K562 (cell line): ENCODE measurements at regions not wholly inside any gene's neighbourhood (a gene's known extent, or its start where the extent isn't known, plus 50 kb on each side); places are given as distances from the start of the nearest gene placed in this dataset.

Experiments used
- ATAC-seq: fragments of 200-7000 bp; cut with Tn5 transposase; 3 replicates; pipeline ENCODE4 v1.9.1; 2020; ENCODE audit warnings: moderate library complexity
- BruUV-seq: library from RNA; stranded (reverse); fragments of 400-500 nt; replicated peaks from 2 replicates; lab custom pipeline; 2021; lab: Mats Ljungman, UMichigan
- CTCF ChIA-PET: fragments of 300-600 bp; formaldehyde crosslinking; extraction: SDS; loops from one replicate; lab custom pipeline; 2021; ENCODE audit warnings: low intra/inter-chr PET ratio; lab: Yijun Ruan, JAX
- POLR2A ChIA-PET: fragments of 300-600, 350-650 bp; sonication (Branson Sonifier 250); formaldehyde crosslinking; extraction: SDS; loops from one replicate; lab custom pipeline; 2021; ENCODE audit warnings: antibody characterized with exemption, inconsistent platforms; lab: Yijun Ruan, JAX
- DNase-seq, 4 experiments: peaks; one replicate each; pipeline versions ENCODE4 v3.0.0 to v3.0.0-alpha.2; 2011 to 2018; ENCODE audit warnings: low spot score in 3 of 4, mixed read lengths in 3 of 4; ENCODE audit errors: extremely low read depth in 1 of 4
- FAIRE-seq: peaks from 2 replicates; lab custom pipeline; 2011; peaks lifted over from hg19 to GRCh38; lab: Jason Lieb, UNC
- H2AFZ ChIP-seq: 2 replicates; pipeline ENCODE4 v1.6.0; 2011; ENCODE audit warnings: low read depth, low read length, control low read depth, inconsistent platforms
- H3K27ac ChIP-seq: fragments of 200-600 bp; 3 replicates; pipeline ENCODE4 v1.8.0; 2011; ENCODE audit warnings: low read depth, mild to moderate bottlenecking, control low read depth, inconsistent platforms, low read length, moderate library complexity, mixed read lengths; ENCODE audit errors: extremely low read depth
- H3K27me3 ChIP-seq, 2 experiments: fragments of 300-600 bp in 1 of 2; 2 replicates in 1 of 2; 3 replicates in 1 of 2; pipeline versions ENCODE4 v1.6.0 to v1.8.0; 2011; ENCODE audit warnings: inconsistent platforms in 2 of 2, low read length in 2 of 2, mild to moderate bottlenecking in 1 of 2, mixed read lengths in 1 of 2, moderate library complexity in 1 of 2; ENCODE audit not compliant: control insufficient read depth in 2 of 2, insufficient read depth in 2 of 2
- H3K36me3 ChIP-seq: fragments of 300-600 bp; 3 replicates; pipeline ENCODE4 v1.8.0; 2011; ENCODE audit warnings: mild to moderate bottlenecking, low read length, inconsistent platforms; ENCODE audit not compliant: control insufficient read depth, insufficient read depth
- H3K4me1 ChIP-seq, 2 experiments: fragments of 200-600 bp in 1 of 2; replicated peaks in 1 of 2; 2 replicates in 1 of 2; 3 replicates in 1 of 2; pipeline versions ENCODE4 v1.5.1 to v1.8.0; 2011; ENCODE audit warnings: inconsistent platforms in 2 of 2, low read length in 2 of 2, mild to moderate bottlenecking in 1 of 2, mixed read lengths in 1 of 2, moderate library complexity in 1 of 2; ENCODE audit not compliant: control insufficient read depth in 2 of 2, insufficient read depth in 2 of 2
- H3K4me2 ChIP-seq: 2 replicates; pipeline ENCODE4 v1.6.1; 2011; ENCODE audit warnings: low read length, control low read depth, inconsistent platforms, mixed read lengths; ENCODE audit not compliant: insufficient read depth
- H3K4me3 ChIP-seq: fragments of 200-600 bp; sonication (generic), shearing (Covaris generic); 2 replicates; pipeline ENCODE4 v1.5.1; 2016; ENCODE audit warnings: control low read depth, inconsistent platforms
- H3K79me2 ChIP-seq: fragments of 200-600 bp; 3 replicates; pipeline ENCODE4 v1.8.0; 2011; ENCODE audit warnings: low read length, inconsistent platforms; ENCODE audit not compliant: control insufficient read depth, insufficient read depth
- H3K9ac ChIP-seq, 2 experiments: 2 replicates each; pipeline versions ENCODE4 v1.6.0 to v1.6.1; 2011; ENCODE audit warnings: low read depth in 2 of 2, low read length in 2 of 2, control low read depth in 1 of 2, inconsistent platforms in 1 of 2, mild to moderate bottlenecking in 1 of 2, mixed read lengths in 1 of 2; ENCODE audit not compliant: insufficient read depth in 1 of 2
- H3K9me1 ChIP-seq: one replicate; pipeline ENCODE4 v1.6.0; 2011; ENCODE audit warnings: inconsistent platforms, mild to moderate bottlenecking, low read length, moderate library complexity; ENCODE audit not compliant: control insufficient read depth, insufficient read depth
- H3K9me3 ChIP-seq: replicated peaks from 2 replicates; pipeline ENCODE4 v1.5.1; 2011; ENCODE audit warnings: low read depth, low read length, inconsistent platforms; ENCODE audit not compliant: control insufficient read depth, insufficient read depth
- H4K20me1 ChIP-seq: replicated peaks from 2 replicates; pipeline ENCODE4 v1.6.1; 2011; ENCODE audit warnings: low read length, inconsistent platforms, mixed read lengths; ENCODE audit not compliant: control insufficient read depth, insufficient read depth
- ELF4 ChIP-seq: fragments of 450-650 bp; formaldehyde crosslinking; IDR thresholded peaks from 2 replicates; pipeline ENCODE4 v1.4.0; 2022; ENCODE audit warnings: missing genetic modification characterization
- ERF ChIP-seq: fragments of 450-650 bp; formaldehyde crosslinking; IDR thresholded peaks from 2 replicates; pipeline ENCODE4 v1.4.0; 2020; ENCODE audit warnings: mild to moderate bottlenecking, mixed read lengths
- NCOR1 ChIP-seq: fragments of 450-650 bp; IDR thresholded peaks from 2 replicates; pipeline ENCODE4 v1.6.1; 2016; ENCODE audit warnings: mild to moderate bottlenecking, moderate library complexity
- NRF1 ChIP-seq, 2 experiments: fragments of 450-650 bp; IDR thresholded peaks in 1 of 2; conservative IDR thresholded peaks in 1 of 2; 2 replicates each; pipeline ENCODE4 v1.6.1; 2014; ENCODE audit warnings: mild to moderate bottlenecking in 2 of 2
- SLC30A9 ChIP-seq: fragments of 250-450 bp; sonication (Bioruptor Pico); IDR thresholded peaks from 2 replicates; pipeline ENCODE4 v1.8.0; 2022; ENCODE audit warnings: mild to moderate bottlenecking, moderate library complexity
- SNIP1 ChIP-seq: fragments of 450-650 bp; IDR thresholded peaks from 2 replicates; pipeline ENCODE4 v1.7.1; 2017; ENCODE audit warnings: low read depth, mild to moderate bottlenecking
- TCF3 ChIP-seq: sonication (generic); formaldehyde crosslinking; IDR thresholded peaks from 2 replicates; pipeline ENCODE4 v1.4.0; 2020; ENCODE audit warnings: mild to moderate bottlenecking, missing genetic modification reagents
- TCFL5 ChIP-seq: fragments of 250-450 bp; sonication (Bioruptor Pico); conservative IDR thresholded peaks from 2 replicates; pipeline ENCODE4 v1.6.1; 2021; ENCODE audit warnings: mild to moderate bottlenecking, moderate library complexity, matching md5 sums
- TFAM ChIP-seq: fragments of 250-450 bp; sonication (Bioruptor Pico); conservative IDR thresholded peaks from 2 replicates; pipeline ENCODE4 v1.5.0; 2021; ENCODE audit warnings: mild to moderate bottlenecking, moderate library complexity
- ZFP91 ChIP-seq: sonication (generic); formaldehyde crosslinking; IDR thresholded peaks from 2 replicates; pipeline ENCODE4 v1.8.0; 2022; ENCODE audit warnings: mild to moderate bottlenecking, missing genetic modification reagents
- ZNF121 ChIP-seq: sonication (generic); formaldehyde crosslinking; conservative IDR thresholded peaks from 2 replicates; pipeline ENCODE4 v1.8.0; 2022; ENCODE audit warnings: missing genetic modification reagents
- ZNF316 ChIP-seq: fragments of 450-650 bp; IDR thresholded peaks from 2 replicates; pipeline ENCODE4 v1.6.1; 2016
- ZNF583 ChIP-seq: fragments of 250-450 bp; sonication (Bioruptor Pico); IDR thresholded peaks from 2 replicates; pipeline ENCODE4 v1.4.0; 2020
- ZNF778 ChIP-seq: fragments of 450-650 bp; formaldehyde crosslinking; IDR thresholded peaks from 2 replicates; pipeline ENCODE4 v1.4.0; 2020; ENCODE audit warnings: mild to moderate bottlenecking, moderate library complexity
- in situ Hi-C: fragments of 300-500 bp; cut with MboI; formaldehyde crosslinking; loops from 4 replicates; pipeline ENCODE4 v1.15.0; 2018; ENCODE audit warnings: inconsistent platforms, mixed read lengths
- intact Hi-C: fragments of 100-400 bp; cut with micrococcal nuclease; formaldehyde crosslinking; loops from 2 replicates; pipeline ENCODE4 v1.14.2; 2022
- TF ChIP-seq, protein P1 (sequence below): fragments of 450-650 bp; IDR thresholded peaks from 2 replicates; pipeline ENCODE4 v1.6.1; 2016; ENCODE audit warnings: missing biosample characterization, missing genetic modification characterization
- TF ChIP-seq, protein P2 (sequence below): IDR thresholded peaks from 2 replicates; pipeline ENCODE4 v1.6.1; 2011; ENCODE audit warnings: borderline replicate concordance, low read depth, mild to moderate bottlenecking, moderate library complexity, low read length; ENCODE audit not compliant: insufficient read depth, poor library complexity, severe bottlenecking

GRCh38 chr5:20678386-20678785 is 690.4 kb upstream of the CDH18 start:
- H3K36me3 ChIP-seq: no peaks in the 10 kb centered on the region
- no peak overlapping the region for H3K4me3 ChIP-seq
- BruUV-seq: no TSS peak
- H3K4me2 ChIP-seq: no peak overlapping the region
- no peaks in the 10 kb centered on the region for H3K4me1 ChIP-seq
- POLR2A ChIA-PET: no interaction called here
- H3K27me3 ChIP-seq: no peaks in the 10 kb centered on the region
- no peaks in the 10 kb centered on the region for H3K9me1 ChIP-seq
- no peak for TF ChIP-seq ZNF778
- TF ChIP-seq NCOR1: no peak
- no peak for TF ChIP-seq SNIP1
- no peak for TF ChIP-seq ZNF121 (CRISPR knock-in tag)
- no peak for TF ChIP-seq NRF1 (conservative IDR thresholded peaks at IDR 0.05 in 1 of 2, IDR thresholded peaks at IDR 0.05 in 1 of 2)
- no peak for TF ChIP-seq ELF4 (CRISPR knock-in tag)
- no peak for TF ChIP-seq ERF (CRISPR knock-in tag)
- TF ChIP-seq, protein P1, sequence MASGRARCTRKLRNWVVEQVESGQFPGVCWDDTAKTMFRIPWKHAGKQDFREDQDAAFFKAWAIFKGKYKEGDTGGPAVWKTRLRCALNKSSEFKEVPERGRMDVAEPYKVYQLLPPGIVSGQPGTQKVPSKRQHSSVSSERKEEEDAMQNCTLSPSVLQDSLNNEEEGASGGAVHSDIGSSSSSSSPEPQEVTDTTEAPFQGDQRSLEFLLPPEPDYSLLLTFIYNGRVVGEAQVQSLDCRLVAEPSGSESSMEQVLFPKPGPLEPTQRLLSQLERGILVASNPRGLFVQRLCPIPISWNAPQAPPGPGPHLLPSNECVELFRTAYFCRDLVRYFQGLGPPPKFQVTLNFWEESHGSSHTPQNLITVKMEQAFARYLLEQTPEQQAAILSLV (tag): no peak
- no peak for TF ChIP-seq TCFL5 (CRISPR knock-in tag)
- no peak for TF ChIP-seq ZNF583 (CRISPR knock-in tag)
- no peak for TF ChIP-seq ZNF316
- no peak for TF ChIP-seq ZFP91 (CRISPR knock-in tag)
- no peak for TF ChIP-seq TCF3 (CRISPR knock-in tag)
- TF ChIP-seq, protein P2, sequence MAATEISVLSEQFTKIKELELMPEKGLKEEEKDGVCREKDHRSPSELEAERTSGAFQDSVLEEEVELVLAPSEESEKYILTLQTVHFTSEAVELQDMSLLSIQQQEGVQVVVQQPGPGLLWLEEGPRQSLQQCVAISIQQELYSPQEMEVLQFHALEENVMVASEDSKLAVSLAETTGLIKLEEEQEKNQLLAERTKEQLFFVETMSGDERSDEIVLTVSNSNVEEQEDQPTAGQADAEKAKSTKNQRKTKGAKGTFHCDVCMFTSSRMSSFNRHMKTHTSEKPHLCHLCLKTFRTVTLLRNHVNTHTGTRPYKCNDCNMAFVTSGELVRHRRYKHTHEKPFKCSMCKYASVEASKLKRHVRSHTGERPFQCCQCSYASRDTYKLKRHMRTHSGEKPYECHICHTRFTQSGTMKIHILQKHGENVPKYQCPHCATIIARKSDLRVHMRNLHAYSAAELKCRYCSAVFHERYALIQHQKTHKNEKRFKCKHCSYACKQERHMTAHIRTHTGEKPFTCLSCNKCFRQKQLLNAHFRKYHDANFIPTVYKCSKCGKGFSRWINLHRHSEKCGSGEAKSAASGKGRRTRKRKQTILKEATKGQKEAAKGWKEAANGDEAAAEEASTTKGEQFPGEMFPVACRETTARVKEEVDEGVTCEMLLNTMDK: no peak
- TF ChIP-seq TFAM (CRISPR knock-in tag): no peak
- no peak for TF ChIP-seq SLC30A9 (CRISPR knock-in tag)
- CTCF ChIA-PET: no interaction called here
- no peaks in the 10 kb centered on the region; the same call in 1 of the 2 replicates for H3K9me3 ChIP-seq
- in situ Hi-C loops (no loop called here), intact Hi-C loops (no loop called here)
- H3K9ac ChIP-seq: no peak overlapping the region
- H2AFZ ChIP-seq: no peak overlapping the region
- H3K79me2 ChIP-seq: no peaks in the 10 kb centered on the region
- ATAC-seq (no peak), DNase-seq (no peak), FAIRE-seq (no peak)
- no peak overlapping the region; the same call in 2 of the 3 replicates for H3K27ac ChIP-seq
- no peaks in the 10 kb centered on the region for H4K20me1 ChIP-seq
